ENCODE measurements at regions not wholly inside any gene's neighbourhood (a gene's known extent, or its start where the extent isn't known, plus 50 kb on each side); places are given as distances from the start of the nearest gene placed in this dataset.
"Not testable (repeated sequence)": the region's sequence is repeated elsewhere in the genome, so short reads cannot be mapped to it uniquely, and the experiment has no call there.

- no peak for TF ChIP-seq CTCF (IDR thresholded peaks at IDR 0.05; ENCODE audit: low read depth, low read length)
- DNase-seq (ENCODE audit: extremely low read depth, low read depth), result no peak
Observed at GRCh38 chr13:65342541-65343337, 1887.4 kb downstream of the PCDH9 start.

DNA sequence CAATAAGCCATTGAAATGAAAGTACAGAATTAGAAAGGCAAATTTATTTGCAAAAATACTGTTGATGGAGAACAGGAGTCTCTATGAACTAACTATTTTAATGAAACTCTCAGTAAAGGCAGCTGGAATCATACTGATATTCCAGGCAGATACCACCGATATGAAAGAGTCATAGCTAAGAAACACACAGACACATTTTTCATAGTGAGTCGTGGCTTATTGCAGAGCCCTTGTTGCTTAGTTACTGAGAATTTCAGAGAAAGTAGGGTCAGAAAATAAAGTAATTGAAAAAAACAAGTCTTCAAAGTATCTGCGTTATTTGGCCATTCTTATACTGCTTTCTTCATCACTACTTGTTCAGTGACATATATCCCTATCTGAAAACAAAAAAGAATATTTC is 1890.9 kb downstream of the PCDH9 start:
- DNase-seq (ENCODE audit: extremely low read depth, low read depth), result no peak
- no peak for TF ChIP-seq CTCF (IDR thresholded peaks at IDR 0.05; ENCODE audit: low read depth, low read length)

DNA sequence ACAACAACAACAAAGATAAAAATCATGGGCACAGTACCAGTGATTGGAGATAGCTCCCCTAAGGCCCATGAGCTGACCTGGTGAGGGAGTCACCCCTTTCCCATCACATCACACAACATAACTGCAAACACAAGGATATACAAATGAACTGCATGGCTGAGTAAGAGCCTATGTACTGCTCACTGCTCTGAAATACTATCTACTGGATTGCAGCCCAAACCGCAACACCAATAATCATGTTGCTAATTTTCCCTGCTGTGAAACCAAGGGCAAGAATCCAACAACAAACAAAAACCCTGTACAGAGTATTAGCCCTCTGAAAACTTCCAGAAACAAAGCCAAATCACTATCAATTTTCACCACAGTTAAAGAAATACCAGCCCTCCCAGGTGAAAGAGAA is 1893.2 kb downstream of the PCDH9 start:
- no peak for TF ChIP-seq CTCF (IDR thresholded peaks at IDR 0.05; ENCODE audit: low read depth, low read length)
- peak; percentile 0 for DNase-seq (ENCODE audit: extremely low read depth, low read depth)

GRCh38 chr13:65336087-65336749 is 1893.9 kb downstream of the PCDH9 start:
- DNase-seq (ENCODE audit: extremely low read depth, low read depth), result no peak
- TF ChIP-seq CTCF (IDR thresholded peaks at IDR 0.05; ENCODE audit: low read depth, low read length), result no peak

GRCh38 chr13:65330691-65331090 is 1899.4 kb downstream of the PCDH9 start:
- no peak for TF ChIP-seq CTCF (IDR thresholded peaks at IDR 0.05; ENCODE audit: low read depth, low read length)
- no peak for DNase-seq (ENCODE audit: extremely low read depth, low read depth)

- no peak for DNase-seq (ENCODE audit: extremely low read depth, low read depth)
- TF ChIP-seq CTCF (IDR thresholded peaks at IDR 0.05; ENCODE audit: low read depth, low read length), result no peak
Observed at GRCh38 chr13:65330287-65330686, 1899.8 kb downstream of the PCDH9 start.

DNA sequence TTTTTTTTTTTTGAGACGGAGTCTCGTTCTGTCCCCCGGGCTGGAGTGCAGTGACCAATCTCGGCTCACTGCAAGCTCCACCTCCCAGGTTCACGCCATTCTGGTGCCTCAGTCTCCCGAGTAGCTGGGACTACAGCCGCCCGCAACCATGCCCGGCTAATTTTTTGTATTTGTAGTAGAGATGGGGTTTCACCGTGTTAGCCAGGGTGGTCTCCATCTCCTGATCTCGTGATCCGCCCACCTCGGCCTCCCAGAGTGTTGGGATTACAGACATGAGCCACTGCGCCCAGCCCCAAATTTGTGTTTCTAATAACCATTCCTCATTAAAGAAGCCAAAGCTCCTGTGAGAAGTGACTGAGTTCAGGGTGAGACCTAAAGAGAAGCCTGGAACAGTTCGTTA is 1906.9 kb downstream of the PCDH9 start:
- DNase-seq (ENCODE audit: extremely low read depth, low read depth), result not testable (repeated sequence)

GRCh38 chr13:65321423-65321822 is 1908.7 kb downstream of the PCDH9 start:
- not testable (repeated sequence) for DNase-seq (ENCODE audit: extremely low read depth, low read depth)

All from AG09319 (cell line).